Left lobe of liver (tissue), 2 donors: ENCODE measurements at regions not wholly inside any gene's neighbourhood (a gene's known extent, or its start where the extent isn't known, plus 50 kb on each side); places are given as distances from the start of the nearest gene placed in this dataset.

ENCODE experiments used
- ATAC-seq: fragments of 200-7000 bp; cut with Tn5 transposase; one replicate; pipeline ENCODE4 v1.9.1; 2020; ENCODE audit warnings: mild to moderate bottlenecking, moderate library complexity
- DNase-seq: peaks from one replicate; pipeline ENCODE4 v3.0.0-alpha.2; 2020; ENCODE audit warnings: low spot score
- donor health status: DM: no; HTN: no; CAD: no; lungs with moderate emphysema.
- donor health status: DM: no; HTN: yes; CAD: no.

GRCh38 chr12:97267594-97268202, 194.9 kb upstream of the RMST start:
- ATAC-seq (no peak), DNase-seq (no peak)

- DNase-seq = no peak
Measured at GRCh38 chr12:97272471-97272870, 190.1 kb upstream of the RMST start.

GRCh38 chr12:97274386-97274785, 188.2 kb upstream of the RMST start:
- DNase-seq = no peak
- no peak for ATAC-seq

More at GRCh38 chr12:97272471-97272870, 190.1 kb upstream of the RMST start:
- no peak for ATAC-seq

- DNase-seq = no peak
- ATAC-seq = no peak
Measured at GRCh38 chr12:97275256-97275655, 187.3 kb upstream of the RMST start.

- DNase-seq = no peak
- ATAC-seq = no peak
Measured at GRCh38 chr12:97275728-97276590, 186.6 kb upstream of the RMST start.

DNA sequence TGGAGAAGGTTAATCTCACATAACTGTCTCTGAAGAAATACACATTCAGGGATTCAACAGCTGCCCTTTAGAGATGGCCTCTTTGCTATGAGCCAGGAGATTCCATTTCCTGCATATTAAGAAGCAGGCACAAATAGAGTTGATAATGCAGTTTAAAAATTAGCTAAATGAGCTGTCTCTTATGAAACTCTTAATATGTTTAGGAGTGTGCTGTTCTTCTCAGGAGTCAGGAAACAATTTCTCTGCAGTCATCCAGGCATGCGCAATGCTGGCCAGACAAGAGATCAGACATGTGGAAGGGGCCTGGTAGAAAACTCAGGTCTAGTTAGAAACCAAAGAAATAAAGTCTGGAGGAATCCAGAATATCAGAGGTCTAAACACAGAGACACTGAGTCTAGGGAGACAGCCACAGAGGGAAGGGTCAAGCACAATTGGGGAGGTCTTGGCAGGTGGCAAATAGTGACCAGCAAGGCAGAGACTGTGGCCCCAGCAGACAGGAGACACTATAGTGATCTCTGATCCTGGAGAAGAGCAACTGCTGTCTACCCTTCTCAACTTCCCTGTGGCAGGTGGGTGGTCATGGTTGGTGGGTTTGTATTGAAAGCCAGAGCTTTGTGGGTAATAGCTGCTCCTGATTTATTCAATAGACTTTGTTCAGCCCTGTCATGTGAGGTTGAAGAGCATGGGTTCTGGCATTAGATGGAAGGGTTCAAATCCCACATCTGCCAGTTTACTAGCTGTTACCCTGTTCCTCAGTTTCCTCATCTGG, 185.8 kb upstream of the RMST start:
- DNase-seq (no peak), ATAC-seq (no peak)

DNA sequence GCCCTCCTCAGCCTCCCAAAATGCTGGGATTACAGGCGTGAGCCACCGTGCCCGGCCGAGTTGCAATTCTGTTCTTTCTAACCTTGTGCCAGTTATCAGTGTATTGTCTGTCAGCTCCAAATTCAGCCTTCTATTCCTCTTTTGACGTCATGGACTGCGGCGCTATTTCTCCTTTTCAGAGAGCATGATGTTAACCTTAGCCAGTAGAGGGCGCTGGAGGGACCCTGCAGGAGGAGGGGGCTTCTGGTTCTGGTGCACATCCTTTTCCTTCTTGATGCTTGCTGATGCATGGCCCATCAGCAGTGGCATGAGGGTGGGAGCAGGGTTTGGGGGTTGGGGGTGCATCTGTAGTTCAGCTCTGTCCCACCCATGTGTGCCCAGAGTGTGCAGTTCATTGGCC, 179.3 kb upstream of the RMST start:
- ATAC-seq = no peak
- no peak for DNase-seq

DNA sequence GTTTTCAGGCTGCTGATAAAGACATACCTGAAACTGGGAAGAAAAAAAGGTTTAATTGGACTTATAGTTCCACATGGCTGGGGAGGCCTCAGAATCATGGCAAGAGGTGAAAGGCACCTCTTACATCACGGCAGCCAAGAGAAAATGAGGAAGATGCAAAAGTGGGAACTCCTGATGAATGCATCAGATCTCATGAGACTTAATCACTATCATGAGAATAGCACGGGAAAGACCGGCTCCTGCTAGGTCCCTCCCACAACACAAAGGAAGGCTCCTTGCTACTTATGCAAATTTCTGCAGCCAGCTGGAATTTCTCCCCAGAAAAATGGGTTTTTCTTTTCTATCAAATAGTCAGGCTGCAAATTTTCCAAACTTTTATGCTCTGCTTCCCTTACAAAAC, 174.1 kb upstream of the RMST start:
- ATAC-seq = no peak
- no peak for DNase-seq

- ATAC-seq (no peak), DNase-seq (no peak)
Measured at GRCh38 chr12:97292588-97292987, 170.0 kb upstream of the RMST start.

DNA sequence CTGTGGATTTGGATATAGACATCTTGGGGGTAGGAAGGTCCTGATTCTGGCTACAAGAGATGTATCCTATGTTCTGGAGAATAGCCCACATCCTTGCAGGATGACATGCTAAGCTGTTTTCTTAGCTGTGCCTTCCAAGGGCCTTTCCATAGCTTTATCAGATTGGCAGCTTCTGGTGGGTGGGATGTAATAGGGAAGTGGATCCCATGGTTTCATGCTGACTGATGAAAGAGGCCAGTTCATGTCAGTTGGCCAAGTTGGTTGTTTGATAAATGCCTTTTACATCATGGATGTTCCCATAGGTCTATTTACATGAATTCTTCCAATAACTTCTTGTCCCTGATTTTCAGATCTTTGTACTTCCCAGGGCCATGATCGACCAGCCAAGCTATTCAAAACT, 169.1 kb upstream of the RMST start:
- no peak for ATAC-seq
- no peak for DNase-seq

DNA sequence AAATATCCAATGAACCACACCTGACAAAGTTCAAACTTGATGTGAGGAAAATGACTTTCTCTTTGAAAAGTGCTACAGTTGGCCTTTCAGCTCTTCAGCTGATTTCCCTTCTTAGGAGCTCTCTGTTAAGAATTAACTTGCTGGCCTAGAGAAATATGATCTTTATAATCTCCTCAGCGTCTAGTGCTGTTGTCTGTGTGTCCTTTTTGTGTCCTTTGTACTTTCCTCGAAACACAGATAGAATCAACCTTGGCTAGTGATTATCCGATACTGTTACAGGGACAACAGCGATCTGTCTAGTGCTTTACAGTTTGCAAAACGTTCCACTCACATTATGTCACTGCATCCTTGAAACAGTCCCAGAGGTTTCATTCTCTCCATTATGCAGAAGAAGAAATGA, 162.8 kb upstream of the RMST start:
- DNase-seq (no peak), ATAC-seq (no peak)

GRCh38 chr12:97300431-97300830, 162.2 kb upstream of the RMST start:
- ATAC-seq = no peak
- DNase-seq = no peak

DNA sequence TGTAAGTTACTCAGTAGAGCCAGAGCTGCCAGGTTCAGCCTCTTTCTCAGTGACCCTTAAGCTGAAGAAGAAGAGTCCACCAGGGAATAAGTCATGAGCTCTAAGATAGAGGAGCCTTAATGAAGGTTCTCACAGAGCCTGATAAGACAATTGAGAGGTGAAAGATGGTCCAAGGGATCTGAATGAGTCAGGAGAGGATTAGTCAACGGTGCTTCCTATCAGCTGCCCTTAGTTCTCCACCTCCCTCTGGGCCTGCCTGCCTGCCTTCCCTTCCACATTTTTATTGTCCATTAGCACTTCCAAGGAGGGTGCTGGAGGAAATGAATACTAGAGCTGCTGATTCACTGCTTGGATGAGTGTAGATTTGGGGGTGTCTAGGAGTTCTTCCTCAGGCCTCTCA, 161.7 kb upstream of the RMST start:
- DNase-seq (no peak), ATAC-seq (no peak)

- no peak for ATAC-seq
- no peak for DNase-seq
Measured at GRCh38 chr12:97301576-97301975, 161.0 kb upstream of the RMST start.

DNA sequence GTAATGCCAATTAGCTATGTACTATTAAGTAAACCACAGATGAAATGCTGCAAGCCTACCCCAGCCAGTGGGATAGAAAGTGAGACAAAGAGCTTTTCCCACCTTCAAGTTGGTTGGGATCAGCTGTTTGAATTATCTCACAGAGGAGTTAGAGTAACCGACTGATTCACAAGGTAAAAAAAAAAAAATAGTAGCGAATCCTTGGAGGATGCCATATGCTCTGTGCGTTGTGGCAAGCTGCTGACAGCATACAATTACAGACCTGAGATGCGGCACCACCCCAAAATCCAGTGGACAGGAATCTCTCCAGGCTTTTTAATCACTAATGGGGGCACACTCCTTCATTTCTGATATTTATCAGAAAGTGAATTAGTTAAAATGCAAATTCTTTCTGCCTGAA, 157.0 kb upstream of the RMST start:
- ATAC-seq = no peak
- DNase-seq = no peak

DNA sequence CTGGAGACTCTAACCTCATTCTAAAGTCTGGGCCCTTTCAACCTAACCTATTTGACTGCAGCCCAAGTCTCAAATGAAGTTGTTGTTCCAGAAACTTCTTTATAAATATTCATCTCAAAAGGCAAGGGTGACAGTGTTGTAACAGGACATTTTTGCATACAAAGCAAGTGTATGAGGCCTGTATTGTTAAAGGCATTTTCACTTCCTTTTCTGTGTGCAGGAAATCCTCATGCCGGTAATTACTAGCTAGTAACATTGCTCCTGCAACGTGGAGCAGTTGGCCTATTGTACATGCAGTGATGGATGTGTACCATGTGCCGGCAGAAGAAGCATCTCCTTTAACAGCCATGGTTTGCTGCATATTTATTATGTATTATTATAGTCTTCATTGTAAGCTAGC, 156.5 kb upstream of the RMST start:
- DNase-seq (no peak), ATAC-seq (peak; percentile 22)

DNA sequence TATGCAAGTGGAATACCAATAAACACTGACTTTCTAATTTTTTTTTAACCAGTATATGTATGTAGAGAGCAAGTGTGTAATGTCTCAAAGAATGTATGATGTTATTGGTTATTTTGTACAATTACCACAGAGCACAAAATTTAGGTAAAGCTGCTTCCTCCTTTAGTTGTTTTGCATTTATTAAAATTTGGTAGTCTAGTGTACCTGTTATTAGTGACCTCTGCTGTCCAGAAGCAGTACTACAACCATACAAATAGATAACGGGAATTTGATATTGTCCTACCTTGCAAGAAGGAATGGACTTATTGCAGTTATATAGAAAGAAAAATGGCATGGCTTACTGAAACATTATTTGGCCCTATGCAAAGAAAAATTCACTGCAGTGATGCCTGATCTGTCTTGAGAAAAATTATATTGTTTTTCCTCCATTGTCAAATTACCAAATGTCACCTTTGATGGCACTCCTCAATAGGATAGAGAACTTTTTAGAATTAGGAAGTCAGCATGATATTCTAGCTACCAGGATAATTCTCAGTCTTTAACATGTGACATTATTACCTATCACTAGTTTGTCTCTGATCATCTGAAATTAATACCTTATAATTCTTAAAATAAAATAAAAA, 153.9 kb upstream of the RMST start:
- ATAC-seq = peak; percentile 85
- no peak for DNase-seq

DNA sequence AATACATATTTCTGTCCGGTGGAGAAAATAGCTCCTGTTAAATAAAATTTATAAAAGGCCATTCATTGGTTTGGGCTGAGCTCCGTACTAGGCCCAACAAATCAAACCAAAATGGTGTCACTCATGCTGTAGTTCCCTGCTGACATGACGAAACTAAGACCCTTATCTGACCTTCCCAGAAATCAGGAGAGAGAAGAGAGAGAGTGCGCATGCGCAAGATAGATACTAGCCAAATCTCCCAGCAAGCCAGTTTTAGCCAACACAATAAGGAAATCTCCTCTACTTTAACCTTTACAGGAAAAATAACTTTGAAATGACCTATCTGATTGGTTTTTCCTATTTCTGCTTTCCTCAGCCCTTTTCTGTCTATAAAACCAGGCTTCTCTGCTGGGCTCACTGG, 152.7 kb upstream of the RMST start:
- DNase-seq (no peak), ATAC-seq (no peak)

- no peak for ATAC-seq
- DNase-seq = no peak
Measured at GRCh38 chr12:97312570-97313135, 150.0 kb upstream of the RMST start.

- ATAC-seq = no peak
- no peak for DNase-seq
Measured at GRCh38 chr12:97313471-97314190, 149.0 kb upstream of the RMST start.
